C4-2B (cell line): ENCODE measurements at regions not wholly inside any gene's neighbourhood (a gene's known extent, or its start where the extent isn't known, plus 50 kb on each side); places are given as distances from the start of the nearest gene placed in this dataset.

Source experiments
- ZFX ChIP-seq: fragments of 450-650 bp; IDR thresholded peaks from 2 replicates; pipeline ENCODE4 v1.6.1; 2017
- TF ChIP-seq, protein P1 (sequence below): fragments of 450-650 bp; conservative IDR thresholded peaks from 2 replicates; pipeline ENCODE4 v1.5.1; 2017; ENCODE audit warnings: mild to moderate bottlenecking

GRCh38 chr10:111432588-111432987 is 355.8 kb downstream of the ADRA2A start:
- TF ChIP-seq, protein P1, sequence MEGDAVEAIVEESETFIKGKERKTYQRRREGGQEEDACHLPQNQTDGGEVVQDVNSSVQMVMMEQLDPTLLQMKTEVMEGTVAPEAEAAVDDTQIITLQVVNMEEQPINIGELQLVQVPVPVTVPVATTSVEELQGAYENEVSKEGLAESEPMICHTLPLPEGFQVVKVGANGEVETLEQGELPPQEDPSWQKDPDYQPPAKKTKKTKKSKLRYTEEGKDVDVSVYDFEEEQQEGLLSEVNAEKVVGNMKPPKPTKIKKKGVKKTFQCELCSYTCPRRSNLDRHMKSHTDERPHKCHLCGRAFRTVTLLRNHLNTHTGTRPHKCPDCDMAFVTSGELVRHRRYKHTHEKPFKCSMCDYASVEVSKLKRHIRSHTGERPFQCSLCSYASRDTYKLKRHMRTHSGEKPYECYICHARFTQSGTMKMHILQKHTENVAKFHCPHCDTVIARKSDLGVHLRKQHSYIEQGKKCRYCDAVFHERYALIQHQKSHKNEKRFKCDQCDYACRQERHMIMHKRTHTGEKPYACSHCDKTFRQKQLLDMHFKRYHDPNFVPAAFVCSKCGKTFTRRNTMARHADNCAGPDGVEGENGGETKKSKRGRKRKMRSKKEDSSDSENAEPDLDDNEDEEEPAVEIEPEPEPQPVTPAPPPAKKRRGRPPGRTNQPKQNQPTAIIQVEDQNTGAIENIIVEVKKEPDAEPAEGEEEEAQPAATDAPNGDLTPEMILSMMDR = no peak
- no peak for TF ChIP-seq ZFX
